H1 (cell line): ENCODE measurements at regions not wholly inside any gene's neighbourhood (a gene's known extent, or its start where the extent isn't known, plus 50 kb on each side); places are given as distances from the start of the nearest gene placed in this dataset.

ENCODE experiments used
- CTCF ChIA-PET: fragments of 300-600 bp; sonication (Branson Sonifier 250); formaldehyde crosslinking; loops from one replicate; lab custom pipeline; 2021; ENCODE audit not compliant: partially characterized antibody; lab: Charles Lee
- POLR2A ChIA-PET: fragments of 300-600 bp; sonication (Branson Sonifier 250); formaldehyde crosslinking; loops from one replicate; lab custom pipeline; 2021; ENCODE audit warnings: inconsistent platforms; ENCODE audit not compliant: partially characterized antibody; lab: Charles Lee
- DNase-seq, 2 experiments: peaks; one replicate each; pipeline versions ENCODE4 v3.0.0 to v3.0.0-alpha.2; 2010 to 2022; ENCODE audit warnings: low spot score in 2 of 2, low read depth in 1 of 2, mixed read lengths in 1 of 2
- FAIRE-seq: peaks from 2 replicates; lab custom pipeline; 2011; peaks lifted over from hg19 to GRCh38; lab: Jason Lieb, UNC
- H2AFZ ChIP-seq: 2 replicates; pipeline ENCODE4 v1.8.1; 2012; ENCODE audit warnings: low read length, inconsistent platforms
- H2AK5ac ChIP-seq: 2 replicates; pipeline ENCODE4 v1.6.1; 2013; ENCODE audit warnings: low read depth, low read length
- H2BK120ac ChIP-seq: replicated peaks from 2 replicates; pipeline ENCODE3; 2013; ENCODE audit warnings: low read depth, low read length, inconsistent platforms
- H2BK12ac ChIP-seq: 2 replicates; pipeline ENCODE4 v1.6.1; 2013; ENCODE audit warnings: low read depth, low read length
- H2BK15ac ChIP-seq: 2 replicates; pipeline ENCODE4 v1.6.1; 2013; ENCODE audit warnings: low read length
- H2BK20ac ChIP-seq: 2 replicates; pipeline ENCODE4 v1.6.1; 2013; ENCODE audit warnings: low read length
- H2BK5ac ChIP-seq: 2 replicates; pipeline ENCODE4 v1.6.1; 2013; ENCODE audit warnings: low read depth, low read length
- H3K14ac ChIP-seq: 2 replicates; pipeline ENCODE4 v1.6.1; 2013; ENCODE audit warnings: inconsistent platforms; ENCODE audit not compliant: insufficient read length
- H3K18ac ChIP-seq: 2 replicates; pipeline ENCODE4 v1.6.1; 2013; ENCODE audit warnings: low read length; ENCODE audit errors: extremely low read depth
- H3K23ac ChIP-seq: 2 replicates; pipeline ENCODE4 v1.6.1; 2013; ENCODE audit warnings: inconsistent platforms; ENCODE audit not compliant: insufficient read length
- H3K23me2 ChIP-seq: 2 replicates; pipeline ENCODE4 v1.6.1; 2013; ENCODE audit warnings: low read depth, low read length
- H3K27ac ChIP-seq: 2 replicates; pipeline ENCODE4 v1.6.1; 2011; ENCODE audit warnings: low read depth, low read length, inconsistent platforms
- H3K27me3 ChIP-seq, 4 experiments: replicated peaks in 1 of 4; 1 replicate in 1 of 4; 2 replicates in 3 of 4; pipeline versions ENCODE4 v1.6.1 to v1.8.1; 2011 to 2013; ENCODE audit warnings: low read length in 3 of 4, mild to moderate bottlenecking in 3 of 4, inconsistent platforms in 2 of 4, mixed read lengths in 2 of 4, moderate library complexity in 1 of 4; ENCODE audit not compliant: control insufficient read depth in 3 of 4, insufficient read depth in 3 of 4; ENCODE audit errors: extremely low read depth in 1 of 4
- H3K36me3 ChIP-seq, 4 experiments: 2 replicates each; pipeline versions ENCODE4 v1.6.1 to v1.8.1; 2011 to 2013; ENCODE audit warnings: mild to moderate bottlenecking in 4 of 4, low read length in 3 of 4, moderate library complexity in 2 of 4, control low read depth in 1 of 4, inconsistent platforms in 1 of 4; ENCODE audit not compliant: insufficient read depth in 4 of 4, control insufficient read depth in 2 of 4
- H3K4ac ChIP-seq: replicated peaks from 2 replicates; pipeline ENCODE3; 2013; ENCODE audit warnings: low read length, low read depth, mixed read lengths, inconsistent platforms; ENCODE audit not compliant: insufficient read length
- H3K4me1 ChIP-seq, 4 experiments: replicated peaks in 1 of 4; 1 replicate in 1 of 4; 2 replicates in 3 of 4; pipeline versions ENCODE4 v1.6.1 to v1.8.1; 2011 to 2013; ENCODE audit warnings: low read length in 3 of 4, inconsistent platforms in 2 of 4, mixed read lengths in 1 of 4; ENCODE audit not compliant: insufficient read depth in 4 of 4, control insufficient read depth in 3 of 4
- H3K4me2 ChIP-seq, 2 experiments: 2 replicates each; pipeline versions ENCODE4 v1.6.1 to v1.8.1; 2011 to 2013; ENCODE audit warnings: low read depth in 2 of 2, low read length in 2 of 2, control low read depth in 1 of 2, inconsistent platforms in 1 of 2, mild to moderate bottlenecking in 1 of 2; ENCODE audit not compliant: insufficient read depth in 1 of 2
- H3K4me3 ChIP-seq, 4 experiments: fragments of 200-600, 300-600 bp in 1 of 4; sonication (generic), shearing (Covaris generic), sonication (Bioruptor Twin) in 1 of 4; 2 replicates each; pipeline versions ENCODE4 v1.5.1 to v1.8.1; 2011 to 2016; ENCODE audit warnings: low read length in 4 of 4, low read depth in 3 of 4, control low read depth in 2 of 4, inconsistent platforms in 2 of 4, mild to moderate bottlenecking in 2 of 4, mixed read lengths in 1 of 4, moderate library complexity in 1 of 4; ENCODE audit not compliant: insufficient read depth in 2 of 4; ENCODE audit errors: extremely low read depth in 1 of 4
- H3K56ac ChIP-seq: replicated peaks from 2 replicates; pipeline ENCODE3; 2013; ENCODE audit warnings: low read depth, mild to moderate bottlenecking, mixed read lengths, low read length, inconsistent platforms; ENCODE audit not compliant: insufficient read length
- H3K79me1 ChIP-seq: 2 replicates; pipeline ENCODE4 v1.6.1; 2013; ENCODE audit warnings: low read depth, low read length, control low read depth
- H3K79me2 ChIP-seq, 2 experiments: 2 replicates each; pipeline versions ENCODE4 v1.6.1 to v1.8.1; 2012 to 2013; ENCODE audit warnings: low read length in 2 of 2, mild to moderate bottlenecking in 2 of 2, inconsistent platforms in 1 of 2; ENCODE audit not compliant: insufficient read depth in 2 of 2, control insufficient read depth in 1 of 2
- H3K9ac ChIP-seq, 4 experiments: replicated peaks in 1 of 4; 1 replicate in 1 of 4; 2 replicates in 3 of 4; pipeline versions ENCODE4 v1.6.1 to v1.8.1; 2011 to 2013; ENCODE audit warnings: low read depth in 3 of 4, low read length in 3 of 4, control low read depth in 2 of 4, mild to moderate bottlenecking in 2 of 4, moderate library complexity in 2 of 4, inconsistent platforms in 1 of 4; ENCODE audit errors: extremely low read depth in 1 of 4
- H3K9me3 ChIP-seq, 2 experiments: 2 replicates each; pipeline versions ENCODE4 v1.6.1 to v1.8.1; 2012 to 2013; ENCODE audit warnings: mild to moderate bottlenecking in 2 of 2, moderate library complexity in 2 of 2, control low read depth in 1 of 2, inconsistent platforms in 1 of 2, low read depth in 1 of 2, low read length in 1 of 2, mixed read lengths in 1 of 2; ENCODE audit not compliant: insufficient read depth in 2 of 2
- H4K20me1 ChIP-seq, 2 experiments: replicated peaks in 1 of 2; 2 replicates each; pipeline versions ENCODE3 to v1.8.1; 2011 to 2013; ENCODE audit warnings: inconsistent platforms in 2 of 2, low read length in 2 of 2, mild to moderate bottlenecking in 1 of 2; ENCODE audit not compliant: insufficient read depth in 2 of 2, control insufficient read depth in 1 of 2
- H4K5ac ChIP-seq: 2 replicates; pipeline ENCODE4 v1.6.1; 2013; ENCODE audit warnings: low read length, low read depth, mixed read lengths, inconsistent platforms; ENCODE audit not compliant: insufficient read length
- H4K8ac ChIP-seq: 2 replicates; pipeline ENCODE4 v1.8.0; 2013; ENCODE audit warnings: mild to moderate bottlenecking, moderate library complexity, low read length, inconsistent platforms; ENCODE audit not compliant: insufficient read depth; ENCODE audit errors: extremely low read depth
- H4K91ac ChIP-seq: replicated peaks from 2 replicates; pipeline ENCODE3; 2013; ENCODE audit warnings: low read length, mixed read lengths, inconsistent platforms; ENCODE audit not compliant: insufficient read length
- GABPA ChIP-seq: IDR thresholded peaks from 2 replicates; pipeline ENCODE4 v1.6.1; 2011; ENCODE audit warnings: mild to moderate bottlenecking, low read length, moderate library complexity, borderline replicate concordance; ENCODE audit not compliant: insufficient read depth
- HDAC2 ChIP-seq, 2 experiments: fragments of 300-600 bp in 1 of 2; sonication (generic) in 1 of 2; IDR thresholded peaks; 2 replicates each; pipeline ENCODE4 v1.6.1; 2011 to 2012; ENCODE audit warnings: low read depth in 2 of 2, low read length in 2 of 2, mild to moderate bottlenecking in 2 of 2, moderate library complexity in 2 of 2, borderline replicate concordance in 1 of 2, inconsistent platforms in 1 of 2
- KDM5A ChIP-seq: fragments of 200-600 bp; IDR thresholded peaks from 2 replicates; pipeline ENCODE4 v1.7.1; 2012; ENCODE audit warnings: mild to moderate bottlenecking, low read length, inconsistent platforms, mixed read lengths
- POLR2A ChIP-seq, 2 experiments: IDR thresholded peaks; 1 replicate in 1 of 2; 2 replicates in 1 of 2; pipeline ENCODE4 v1.6.1; 2011; ENCODE audit warnings: low read depth in 2 of 2, low read length in 2 of 2, mild to moderate bottlenecking in 2 of 2; ENCODE audit errors: control extremely low read depth in 1 of 2
- RXRA ChIP-seq: IDR thresholded peaks from 2 replicates; pipeline ENCODE4 v1.6.1; 2011; ENCODE audit warnings: low read depth, mild to moderate bottlenecking, low read length, moderate library complexity; ENCODE audit not compliant: insufficient read depth
- SP2 ChIP-seq: IDR thresholded peaks from 2 replicates; pipeline ENCODE4 v1.6.1; 2012; ENCODE audit warnings: mild to moderate bottlenecking, low read length, inconsistent platforms
- SRF ChIP-seq: IDR thresholded peaks from 2 replicates; pipeline ENCODE4 v1.6.1; 2011; ENCODE audit warnings: mild to moderate bottlenecking, low read depth, low read length, moderate library complexity
- SUZ12 ChIP-seq: fragments of 200-600 bp; sonication (generic); IDR thresholded peaks from 2 replicates; pipeline ENCODE4 v1.6.1; 2012; ENCODE audit warnings: mild to moderate bottlenecking, inconsistent platforms, low read length, moderate library complexity, mixed read lengths
- TAF1 ChIP-seq: IDR thresholded peaks from 2 replicates; pipeline ENCODE4 v1.6.1; 2011; ENCODE audit warnings: mild to moderate bottlenecking, low read depth, low read length
- TAF7 ChIP-seq: optimal IDR thresholded peaks from 2 replicates; pipeline ENCODE3; 2011; ENCODE audit warnings: low read depth, mild to moderate bottlenecking, inconsistent platforms, low read length, moderate library complexity, borderline replicate concordance
- TEAD4 ChIP-seq: IDR thresholded peaks from 2 replicates; pipeline ENCODE4 v1.6.1; 2012; ENCODE audit warnings: low read depth, low read length, inconsistent platforms, mixed read lengths
- YY1 ChIP-seq: IDR thresholded peaks from 2 replicates; pipeline ENCODE4 v1.6.1; 2011; ENCODE audit warnings: low read depth, mild to moderate bottlenecking, low read length
- WGBS, 2 experiments: shearing (Covaris generic) in 1 of 2; methylation state at CpG; one replicate each; pipeline versions ENCODE4 v1.1.6 to v1.1.7; 2013 to 2015; ENCODE audit warnings: low lambda C conversion rate in 2 of 2, mixed read lengths in 2 of 2, inconsistent platforms in 1 of 2, low coverage in 1 of 2, missing lambda C conversion rate in 1 of 2; ENCODE audit not compliant: insufficient replicate concordance in 2 of 2, insufficient coverage in 1 of 2, insufficient read length in 1 of 2; ENCODE audit errors: extremely low coverage in 1 of 2, missing lambda C conversion rate in 1 of 2; 5-methylcytosine and 5-hydroxymethylcytosine counted together
- TF ChIP-seq, protein P1 (sequence below): IDR thresholded peaks from 2 replicates; pipeline ENCODE4 v1.6.1; 2012; ENCODE audit warnings: inconsistent platforms

DNA sequence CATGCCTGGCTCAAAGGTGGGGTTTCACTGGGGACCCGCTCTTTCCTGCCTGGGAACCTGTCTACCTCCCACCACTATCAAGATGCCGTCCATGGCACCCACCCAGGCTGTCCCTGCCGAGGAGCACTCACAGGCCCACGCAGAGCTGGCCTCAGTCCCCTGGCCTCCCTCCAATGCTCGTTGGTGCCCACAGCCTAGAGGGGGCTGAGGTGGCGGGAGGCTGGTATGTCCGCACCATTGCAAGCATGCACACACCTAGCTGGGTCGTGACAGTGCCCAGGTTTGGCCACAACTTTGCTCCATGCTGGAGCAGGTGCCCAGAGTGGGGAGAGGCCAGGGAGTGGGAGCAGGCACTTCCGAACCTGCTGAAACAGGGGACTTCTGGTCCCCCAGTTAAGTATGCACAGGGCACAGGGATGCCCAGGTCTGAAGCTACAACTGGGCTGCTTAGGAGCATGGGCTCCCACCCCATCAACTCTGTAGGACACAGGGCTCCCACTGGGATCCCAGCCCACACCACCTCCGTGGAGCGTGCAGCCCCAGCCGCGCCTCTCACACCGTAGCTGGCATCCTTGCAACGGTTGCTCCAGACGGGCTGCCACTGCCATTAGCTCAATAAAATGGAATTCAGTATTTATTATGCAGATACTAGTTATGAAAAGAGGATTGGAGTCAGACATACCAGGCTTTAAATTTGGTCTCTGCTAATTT lies 1376.1 kb upstream of the TENM3 start:
- H3K23ac ChIP-seq: no peak overlapping the region
- H3K4me2 ChIP-seq: no peak overlapping the region
- no peaks in the 10 kb centered on the region for H3K4me1 ChIP-seq
- no peak overlapping the region for H2BK5ac ChIP-seq
- H4K91ac ChIP-seq: no peak overlapping the region
- no peaks in the 10 kb centered on the region for H3K79me2 ChIP-seq
- H3K9me3 ChIP-seq: peaks cover 0 to 3% of the 10 kb centered on the region in 2 experiments; a peak in 1 of 4 replicates
- no peak overlapping the region for H3K27ac ChIP-seq
- no peak overlapping the region for H3K9ac ChIP-seq
- no peak overlapping the region for H2BK12ac ChIP-seq
- H3K23me2 ChIP-seq: no peaks in the 10 kb centered on the region
- DNase-seq (no peak), FAIRE-seq (no peak)
- no peak overlapping the region for H2BK120ac ChIP-seq
- no peak overlapping the region for H2AK5ac ChIP-seq
- TF ChIP-seq TAF7 (no peak), TEAD4 (no peak), RXRA (no peak), SP2 (no peak), SRF (no peak), KDM5A (no peak), YY1 (no peak), TAF1 (no peak), SUZ12 (no peak), POLR2A (IDR thresholded peaks at IDR 0.05; ENCODE audit: control extremely low read depth in 1 of 2, low read depth in 2 of 2, low read length in 2 of 2) (no peak), HDAC2 (IDR thresholded peaks at IDR 0.05; ENCODE audit: borderline replicate concordance in 1 of 2, low read depth in 2 of 2, low read length in 2 of 2) (no peak), GABPA (no peak)
- TF ChIP-seq, protein P1, sequence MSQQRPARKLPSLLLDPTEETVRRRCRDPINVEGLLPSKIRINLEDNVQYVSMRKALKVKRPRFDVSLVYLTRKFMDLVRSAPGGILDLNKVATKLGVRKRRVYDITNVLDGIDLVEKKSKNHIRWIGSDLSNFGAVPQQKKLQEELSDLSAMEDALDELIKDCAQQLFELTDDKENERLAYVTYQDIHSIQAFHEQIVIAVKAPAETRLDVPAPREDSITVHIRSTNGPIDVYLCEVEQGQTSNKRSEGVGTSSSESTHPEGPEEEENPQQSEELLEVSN: no peak
- H4K20me1 ChIP-seq: no peaks in the 10 kb centered on the region
- no peaks in the 10 kb centered on the region for H3K27me3 ChIP-seq
- H3K4ac ChIP-seq: no peak overlapping the region
- H3K4me3 ChIP-seq: no peak overlapping the region
- 88% methylated on average over 16 of the region's 16 CpGs; no CpG with 5 or more reads in 1 of the 2 experiments for WGBS, 2 experiments
- no peak overlapping the region for H2BK20ac ChIP-seq
- H2AFZ ChIP-seq: no peak overlapping the region
- no peak overlapping the region for H3K14ac ChIP-seq
- no peak overlapping the region for H3K56ac ChIP-seq
- H3K79me1 ChIP-seq: no peaks in the 10 kb centered on the region
- H3K18ac ChIP-seq: no peak overlapping the region
- H3K36me3 ChIP-seq: no peaks in the 10 kb centered on the region
- H4K5ac ChIP-seq: no peak overlapping the region
- POLR2A ChIA-PET: no interaction called here
- no peak overlapping the region for H2BK15ac ChIP-seq
- CTCF ChIA-PET: interaction anchor here (0.9 to 1.3 kb wide), 3 partner anchors 17 to 42 kb away, joined by 3 to 5 read pairs (median 4); no protein-coding TSS in a partner anchor
- no peak overlapping the region for H4K8ac ChIP-seq
